ENCODE measurements at regions not wholly inside any gene's neighbourhood (a gene's known extent, or its start where the extent isn't known, plus 50 kb on each side); places are given as distances from the start of the nearest gene placed in this dataset.

DNA sequence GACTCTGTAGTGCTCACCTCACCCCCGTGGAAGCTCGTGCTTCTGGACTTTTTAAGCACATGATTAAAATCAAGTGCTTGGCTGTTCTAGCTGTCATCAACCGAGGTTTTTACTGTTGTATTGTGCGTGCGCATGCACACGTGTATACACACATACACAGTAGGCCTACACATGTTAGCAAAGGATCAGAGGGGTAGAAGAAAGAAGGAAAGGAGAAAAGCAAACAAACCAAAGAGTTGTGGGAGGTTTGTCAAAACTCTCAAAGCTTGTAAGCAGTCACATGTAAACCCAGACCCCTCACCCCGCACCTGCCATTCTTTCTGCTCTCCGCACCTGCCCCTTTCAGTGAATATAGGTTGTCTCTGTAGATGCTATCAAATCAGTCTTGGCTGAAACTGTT lies 311.8 kb downstream of the HS3ST1 start:
- Histone ChIP-seq H3K9me3 (ENCODE audit: control insufficient read depth in 4 of 4, low read length in 3 of 4) (no peaks in the 10 kb centered on the region), H3K36me3 (ENCODE audit: control insufficient read depth in 4 of 4, insufficient read depth in 3 of 4, low read depth in 1 of 4, low read length in 3 of 4) (no peaks in the 10 kb centered on the region), H3K4me3 (ENCODE audit: low read depth in 1 of 3, low read length in 3 of 3) (no peak overlapping the region), H3K4me1 (ENCODE audit: control insufficient read depth in 4 of 4, insufficient read depth in 4 of 4, low read length in 3 of 4) (no peaks in the 10 kb centered on the region), H3K27me3 (ENCODE audit: control insufficient read depth in 4 of 4, insufficient read depth in 4 of 4, low read length in 3 of 4) (no peaks in the 10 kb centered on the region), H3K9ac (ENCODE audit: low read depth in 1 of 2, low read length in 2 of 2) (no peak overlapping the region), H3K27ac (ENCODE audit: low read depth in 1 of 2, low read length in 2 of 2) (no peak overlapping the region)
- no peak for DNase-seq (ENCODE audit: low spot score)
- TF ChIP-seq, protein P1, sequence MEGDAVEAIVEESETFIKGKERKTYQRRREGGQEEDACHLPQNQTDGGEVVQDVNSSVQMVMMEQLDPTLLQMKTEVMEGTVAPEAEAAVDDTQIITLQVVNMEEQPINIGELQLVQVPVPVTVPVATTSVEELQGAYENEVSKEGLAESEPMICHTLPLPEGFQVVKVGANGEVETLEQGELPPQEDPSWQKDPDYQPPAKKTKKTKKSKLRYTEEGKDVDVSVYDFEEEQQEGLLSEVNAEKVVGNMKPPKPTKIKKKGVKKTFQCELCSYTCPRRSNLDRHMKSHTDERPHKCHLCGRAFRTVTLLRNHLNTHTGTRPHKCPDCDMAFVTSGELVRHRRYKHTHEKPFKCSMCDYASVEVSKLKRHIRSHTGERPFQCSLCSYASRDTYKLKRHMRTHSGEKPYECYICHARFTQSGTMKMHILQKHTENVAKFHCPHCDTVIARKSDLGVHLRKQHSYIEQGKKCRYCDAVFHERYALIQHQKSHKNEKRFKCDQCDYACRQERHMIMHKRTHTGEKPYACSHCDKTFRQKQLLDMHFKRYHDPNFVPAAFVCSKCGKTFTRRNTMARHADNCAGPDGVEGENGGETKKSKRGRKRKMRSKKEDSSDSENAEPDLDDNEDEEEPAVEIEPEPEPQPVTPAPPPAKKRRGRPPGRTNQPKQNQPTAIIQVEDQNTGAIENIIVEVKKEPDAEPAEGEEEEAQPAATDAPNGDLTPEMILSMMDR (IDR thresholded peaks at IDR 0.05; ENCODE audit: low read depth, low read length, missing input control): no peak
- TF ChIP-seq HNF4A (conservative IDR thresholded peaks at IDR 0.05) (no peak), SP1 (IDR thresholded peaks at IDR 0.05) (no peak), YY1 (IDR thresholded peaks at IDR 0.05) (no peak), EGR1 (IDR thresholded peaks at IDR 0.05; ENCODE audit: low read depth in 2 of 2) (no peak), GABPA (IDR thresholded peaks at IDR 0.05 in 1 of 2, conservative IDR thresholded peaks at IDR 0.05 in 1 of 2) (no peak), FOXA2 (IDR thresholded peaks at IDR 0.05) (no peak), TAF1 (conservative IDR thresholded peaks at IDR 0.05) (no peak), JUND (IDR thresholded peaks at IDR 0.05) (no peak)
- TF ChIP-seq, protein P2, sequence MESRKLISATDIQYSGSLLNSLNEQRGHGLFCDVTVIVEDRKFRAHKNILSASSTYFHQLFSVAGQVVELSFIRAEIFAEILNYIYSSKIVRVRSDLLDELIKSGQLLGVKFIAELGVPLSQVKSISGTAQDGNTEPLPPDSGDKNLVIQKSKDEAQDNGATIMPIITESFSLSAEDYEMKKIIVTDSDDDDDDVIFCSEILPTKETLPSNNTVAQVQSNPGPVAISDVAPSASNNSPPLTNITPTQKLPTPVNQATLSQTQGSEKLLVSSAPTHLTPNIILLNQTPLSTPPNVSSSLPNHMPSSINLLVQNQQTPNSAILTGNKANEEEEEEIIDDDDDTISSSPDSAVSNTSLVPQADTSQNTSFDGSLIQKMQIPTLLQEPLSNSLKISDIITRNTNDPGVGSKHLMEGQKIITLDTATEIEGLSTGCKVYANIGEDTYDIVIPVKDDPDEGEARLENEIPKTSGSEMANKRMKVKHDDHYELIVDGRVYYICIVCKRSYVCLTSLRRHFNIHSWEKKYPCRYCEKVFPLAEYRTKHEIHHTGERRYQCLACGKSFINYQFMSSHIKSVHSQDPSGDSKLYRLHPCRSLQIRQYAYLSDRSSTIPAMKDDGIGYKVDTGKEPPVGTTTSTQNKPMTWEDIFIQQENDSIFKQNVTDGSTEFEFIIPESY (IDR thresholded peaks at IDR 0.05): no peak
- WGBS: 79% methylated on average over 8 of the region's 8 CpGs

DNA sequence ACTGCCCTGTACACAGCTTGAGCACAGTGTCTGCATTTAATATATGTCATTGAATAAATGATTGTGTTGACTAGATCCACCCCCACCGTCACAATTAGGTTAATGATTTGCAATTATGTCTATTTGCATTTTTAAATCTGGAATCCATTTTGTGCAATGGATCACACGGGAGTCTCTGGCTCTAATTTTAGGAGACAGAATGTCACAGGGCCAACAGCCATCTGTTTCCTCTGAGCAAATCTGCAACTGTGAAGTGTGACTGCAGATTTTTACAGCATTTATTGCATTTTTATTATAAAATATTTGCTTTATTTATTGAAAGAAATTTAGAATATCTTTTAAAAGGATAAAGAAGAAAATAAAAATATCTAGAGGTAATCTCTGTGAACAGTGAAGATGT lies 316.8 kb downstream of the HS3ST1 start:
- TF ChIP-seq, protein P3, sequence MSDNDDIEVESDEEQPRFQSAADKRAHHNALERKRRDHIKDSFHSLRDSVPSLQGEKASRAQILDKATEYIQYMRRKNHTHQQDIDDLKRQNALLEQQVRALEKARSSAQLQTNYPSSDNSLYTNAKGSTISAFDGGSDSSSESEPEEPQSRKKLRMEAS (IDR thresholded peaks at IDR 0.05): no peak
- TF ChIP-seq RXRA (IDR thresholded peaks at IDR 0.05) (no peak), HNF4A (conservative IDR thresholded peaks at IDR 0.05) (no peak), GABPA (IDR thresholded peaks at IDR 0.05 in 1 of 2, conservative IDR thresholded peaks at IDR 0.05 in 1 of 2) (no peak), RAD21 (IDR thresholded peaks at IDR 0.05) (no peak), FOXA2 (IDR thresholded peaks at IDR 0.05) (no peak), FOXA1 (IDR thresholded peaks at IDR 0.05) (no peak), TAF1 (conservative IDR thresholded peaks at IDR 0.05) (no peak), JUND (IDR thresholded peaks at IDR 0.05) (no peak), HNF4G (IDR thresholded peaks at IDR 0.05) (no peak), EGR1 (IDR thresholded peaks at IDR 0.05; ENCODE audit: low read depth in 2 of 2) (no peak), YY1 (IDR thresholded peaks at IDR 0.05) (no peak), SP1 (IDR thresholded peaks at IDR 0.05) (no peak), NR2F2 (IDR thresholded peaks at IDR 0.05) (no peak)
- TF ChIP-seq, protein P4, sequence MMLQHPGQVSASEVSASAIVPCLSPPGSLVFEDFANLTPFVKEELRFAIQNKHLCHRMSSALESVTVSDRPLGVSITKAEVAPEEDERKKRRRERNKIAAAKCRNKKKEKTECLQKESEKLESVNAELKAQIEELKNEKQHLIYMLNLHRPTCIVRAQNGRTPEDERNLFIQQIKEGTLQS (IDR thresholded peaks at IDR 0.05): no peak
- TF ChIP-seq, protein P1 (IDR thresholded peaks at IDR 0.05; ENCODE audit: low read depth, low read length, missing input control): no peak
- TF ChIP-seq, protein P5, sequence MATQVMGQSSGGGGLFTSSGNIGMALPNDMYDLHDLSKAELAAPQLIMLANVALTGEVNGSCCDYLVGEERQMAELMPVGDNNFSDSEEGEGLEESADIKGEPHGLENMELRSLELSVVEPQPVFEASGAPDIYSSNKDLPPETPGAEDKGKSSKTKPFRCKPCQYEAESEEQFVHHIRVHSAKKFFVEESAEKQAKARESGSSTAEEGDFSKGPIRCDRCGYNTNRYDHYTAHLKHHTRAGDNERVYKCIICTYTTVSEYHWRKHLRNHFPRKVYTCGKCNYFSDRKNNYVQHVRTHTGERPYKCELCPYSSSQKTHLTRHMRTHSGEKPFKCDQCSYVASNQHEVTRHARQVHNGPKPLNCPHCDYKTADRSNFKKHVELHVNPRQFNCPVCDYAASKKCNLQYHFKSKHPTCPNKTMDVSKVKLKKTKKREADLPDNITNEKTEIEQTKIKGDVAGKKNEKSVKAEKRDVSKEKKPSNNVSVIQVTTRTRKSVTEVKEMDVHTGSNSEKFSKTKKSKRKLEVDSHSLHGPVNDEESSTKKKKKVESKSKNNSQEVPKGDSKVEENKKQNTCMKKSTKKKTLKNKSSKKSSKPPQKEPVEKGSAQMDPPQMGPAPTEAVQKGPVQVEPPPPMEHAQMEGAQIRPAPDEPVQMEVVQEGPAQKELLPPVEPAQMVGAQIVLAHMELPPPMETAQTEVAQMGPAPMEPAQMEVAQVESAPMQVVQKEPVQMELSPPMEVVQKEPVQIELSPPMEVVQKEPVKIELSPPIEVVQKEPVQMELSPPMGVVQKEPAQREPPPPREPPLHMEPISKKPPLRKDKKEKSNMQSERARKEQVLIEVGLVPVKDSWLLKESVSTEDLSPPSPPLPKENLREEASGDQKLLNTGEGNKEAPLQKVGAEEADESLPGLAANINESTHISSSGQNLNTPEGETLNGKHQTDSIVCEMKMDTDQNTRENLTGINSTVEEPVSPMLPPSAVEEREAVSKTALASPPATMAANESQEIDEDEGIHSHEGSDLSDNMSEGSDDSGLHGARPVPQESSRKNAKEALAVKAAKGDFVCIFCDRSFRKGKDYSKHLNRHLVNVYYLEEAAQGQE (IDR thresholded peaks at IDR 0.05): no peak
- TF ChIP-seq, protein P2 (IDR thresholded peaks at IDR 0.05): no peak
- H3K4me1 ChIP-seq (ENCODE audit: control insufficient read depth in 4 of 4, insufficient read depth in 4 of 4, low read length in 3 of 4): no peaks in the 10 kb centered on the region
- no peak overlapping the region for H3K27ac ChIP-seq (ENCODE audit: low read depth in 1 of 2, low read length in 2 of 2)
- H3K9me3 ChIP-seq (ENCODE audit: control insufficient read depth in 4 of 4, low read length in 3 of 4): no peaks in the 10 kb centered on the region
- H3K4me3 ChIP-seq (ENCODE audit: low read depth in 1 of 3, low read length in 3 of 3): no peak overlapping the region
- no peaks in the 10 kb centered on the region for H3K27me3 ChIP-seq (ENCODE audit: control insufficient read depth in 4 of 4, insufficient read depth in 4 of 4, low read length in 3 of 4)
- H3K9ac ChIP-seq (ENCODE audit: low read depth in 1 of 2, low read length in 2 of 2): no peak overlapping the region
- no peaks in the 10 kb centered on the region for H3K36me3 ChIP-seq (ENCODE audit: control insufficient read depth in 4 of 4, insufficient read depth in 3 of 4, low read depth in 1 of 4, low read length in 3 of 4)
- no peak for DNase-seq (ENCODE audit: low spot score)
- WGBS: 20% methylated on average over 2 of the region's 2 CpGs

All from liver (tissue), 8 donors.